ENCODE measurements at regions not wholly inside any gene's neighbourhood (a gene's known extent, or its start where the extent isn't known, plus 50 kb on each side); places are given as distances from the start of the nearest gene placed in this dataset.
"Not testable (repeated sequence)": the region's sequence is repeated elsewhere in the genome, so short reads cannot be mapped to it uniquely, and the experiment has no call there.

DNA sequence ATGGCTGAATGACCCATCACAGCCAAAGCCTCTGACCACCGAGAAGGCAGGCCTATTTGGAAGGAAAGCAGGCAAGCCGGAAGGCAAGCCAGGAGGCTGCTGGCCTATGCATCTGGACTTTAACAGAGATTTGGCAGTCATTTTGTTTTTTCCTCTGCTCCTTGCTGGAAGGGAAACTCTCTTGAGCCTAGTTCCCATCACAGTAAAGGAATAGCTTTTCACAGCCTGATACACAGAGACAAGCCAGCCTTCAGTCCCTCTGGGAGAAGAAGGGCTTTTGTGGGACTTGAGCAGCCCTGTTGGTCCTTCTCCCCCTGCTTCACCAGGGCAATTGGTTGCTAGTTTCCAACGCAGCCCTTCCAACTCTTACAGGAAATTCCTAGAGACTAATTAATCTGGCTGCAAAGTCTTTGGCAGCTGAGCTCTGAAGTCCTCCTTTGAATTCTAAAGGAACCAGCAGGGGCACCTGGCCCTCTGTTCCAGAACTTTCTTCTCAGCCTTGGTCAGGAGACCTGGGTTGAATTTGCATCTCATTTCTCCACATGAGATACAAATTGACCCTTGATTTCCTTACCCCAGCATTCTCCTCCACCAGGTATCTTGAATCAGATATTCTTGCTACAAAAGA, 157.3 kb upstream of the EPB41L4A start:
- DNase-seq = no peak

DNA sequence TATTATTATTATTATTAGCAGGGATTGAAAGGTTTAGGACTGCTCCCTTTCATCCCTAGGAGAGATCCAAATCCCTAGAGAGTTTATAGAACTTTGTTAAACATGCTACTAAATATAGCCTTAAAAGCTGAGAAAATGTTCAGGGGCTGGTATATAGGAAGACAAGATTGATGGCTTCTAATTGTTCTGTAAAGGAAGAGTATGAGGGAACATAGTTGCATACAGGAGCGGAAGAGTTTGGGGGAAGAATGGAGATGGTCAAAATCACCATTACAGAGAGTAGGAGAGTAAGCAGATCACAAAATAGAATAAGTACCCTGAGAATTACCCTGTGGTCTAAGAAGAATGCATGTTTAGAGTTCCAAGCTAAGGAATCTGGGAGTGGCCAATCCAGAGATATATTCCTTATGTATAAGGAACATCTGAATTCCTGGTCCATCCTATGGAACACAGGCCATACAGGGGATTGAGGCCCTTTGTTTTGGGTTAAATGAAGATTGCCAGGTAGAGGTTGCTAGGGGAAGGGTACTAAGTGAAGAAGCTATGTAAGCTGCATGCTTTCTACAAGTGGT, 158.0 kb upstream of the APC start:
- DNase-seq = no peak

DNA sequence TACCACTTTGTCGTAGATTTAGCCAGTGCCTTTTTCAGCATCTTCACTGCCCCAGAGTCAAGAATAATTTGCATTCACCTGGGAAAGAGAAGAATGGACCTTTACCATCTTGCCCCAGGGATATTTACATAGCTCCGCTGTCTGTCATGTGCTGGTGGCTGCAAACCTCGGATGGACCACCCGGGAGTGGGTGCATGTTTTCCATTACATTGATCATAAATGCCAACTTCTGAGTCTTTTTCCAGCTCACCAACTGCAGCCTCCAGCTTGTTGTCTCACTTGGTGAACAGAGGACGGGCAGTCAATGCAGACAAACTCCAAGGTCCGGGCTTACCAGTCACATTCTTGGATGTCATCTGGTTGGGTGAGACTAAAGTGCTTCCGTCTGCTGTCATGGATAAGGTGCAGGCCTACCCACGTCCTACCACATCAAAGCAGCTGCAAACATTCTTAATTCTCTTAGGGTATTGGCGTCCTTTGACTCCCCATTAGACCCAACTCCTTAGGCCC, 155.8 kb upstream of the APC start:
- DNase-seq = no peak

GRCh38 chr5:112583166-112583565, 154.5 kb upstream of the APC start:
- no peak for DNase-seq

DNA sequence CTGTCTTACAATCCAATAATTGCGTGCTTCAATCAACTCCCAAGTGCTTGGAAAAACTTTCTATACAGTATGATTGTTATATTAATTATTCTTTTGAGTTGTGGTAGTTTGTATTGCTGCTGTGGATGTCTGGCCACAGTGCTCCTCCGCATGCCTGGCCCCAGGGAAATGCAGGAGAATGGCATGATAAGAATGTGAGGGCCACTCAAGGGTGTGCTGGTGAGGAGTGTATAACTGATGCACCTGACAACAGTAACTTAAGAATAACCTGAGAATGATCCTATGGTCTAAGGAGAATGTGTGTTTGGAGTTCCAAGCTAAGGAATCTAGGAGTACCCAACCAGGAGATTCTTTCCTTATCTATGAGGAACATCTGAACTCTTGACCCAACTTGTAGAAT, 152.9 kb upstream of the APC start:
- no peak for DNase-seq

GRCh38 chr5:112586596-112587062, 151.1 kb upstream of the APC start:
- no peak for DNase-seq

GRCh38 chr5:112590858-112591257, 146.8 kb upstream of the APC start:
- DNase-seq = not testable (repeated sequence)

DNA sequence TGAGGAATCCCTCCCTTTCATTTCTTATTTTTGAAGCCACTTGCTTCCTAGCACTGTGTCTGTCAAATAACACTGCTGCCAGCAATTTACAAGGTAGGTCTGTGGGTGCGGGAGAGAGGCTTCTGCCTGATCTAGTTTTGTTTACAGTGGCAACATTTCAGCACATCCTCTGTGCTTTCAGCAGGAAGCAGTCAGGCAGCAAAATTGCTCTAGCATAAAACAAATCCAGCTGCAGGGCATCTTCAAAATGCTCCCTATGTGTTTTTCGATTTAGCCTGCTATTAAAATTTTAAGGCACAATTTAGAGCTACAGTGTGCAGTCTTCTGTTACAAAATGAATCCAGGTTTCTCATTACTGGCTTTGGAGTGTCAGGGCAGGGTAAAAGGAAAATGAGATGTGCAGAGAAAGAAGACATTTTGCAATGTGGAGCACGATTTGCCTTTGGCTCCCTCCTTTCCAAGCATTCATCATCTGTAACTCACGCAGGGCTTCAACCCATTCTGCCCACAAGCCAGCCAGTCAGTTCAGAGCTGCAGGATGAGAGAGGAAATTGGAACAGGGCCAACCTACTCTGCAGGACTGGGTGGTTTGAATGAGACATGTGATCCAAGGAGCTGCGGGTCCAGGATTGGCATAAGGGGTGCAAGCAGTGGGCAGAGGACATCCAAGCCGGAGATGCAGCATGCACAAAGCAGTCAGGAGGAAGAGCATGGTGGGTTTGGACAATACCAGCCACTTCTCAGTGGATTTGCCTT, 143.4 kb upstream of the APC start:
- DNase-seq = no peak

- DNase-seq = no peak
Measured at GRCh38 chr5:112594941-112595340, 142.7 kb upstream of the APC start.

DNA sequence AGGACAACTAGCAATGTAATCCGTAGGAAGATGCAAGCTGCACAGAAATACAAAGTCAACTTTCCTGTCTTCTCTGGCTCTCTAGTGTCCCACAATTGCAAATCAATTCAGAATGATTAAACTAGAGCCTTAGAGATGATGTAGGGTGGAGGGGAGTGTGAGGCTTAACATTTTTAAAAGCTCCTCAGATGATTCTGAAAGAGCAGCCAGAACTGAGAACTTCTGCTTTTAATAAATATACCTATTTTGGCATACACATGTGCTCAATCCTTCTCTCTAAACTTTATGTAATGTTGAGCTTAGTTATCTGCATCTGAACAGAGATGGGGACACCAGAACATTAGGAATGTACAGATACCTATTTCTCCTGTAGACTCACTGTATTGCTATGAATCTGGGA, 139.9 kb upstream of the APC start:
- no peak for DNase-seq

DNA sequence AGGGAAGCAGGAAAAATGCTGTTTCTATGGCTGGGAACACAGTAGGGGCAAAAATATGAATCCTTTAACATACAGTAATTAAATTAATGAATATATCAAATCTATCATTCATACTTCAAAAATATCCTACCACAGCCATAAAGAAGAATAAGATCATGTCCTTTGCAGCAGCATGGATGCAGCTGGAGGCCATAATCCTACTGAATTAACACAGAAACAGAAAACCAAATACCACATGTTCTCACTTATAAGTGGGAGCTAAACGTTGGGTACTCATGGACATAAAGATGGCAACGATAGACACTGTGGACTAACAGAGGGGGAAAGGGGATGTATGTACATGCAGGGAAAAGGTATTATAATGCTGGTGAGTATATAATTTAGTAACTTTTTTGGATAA, 137.2 kb upstream of the APC start:
- not testable (repeated sequence) for DNase-seq

GRCh38 chr5:112604732-112605630, 132.7 kb upstream of the APC start:
- DNase-seq = no peak

DNA sequence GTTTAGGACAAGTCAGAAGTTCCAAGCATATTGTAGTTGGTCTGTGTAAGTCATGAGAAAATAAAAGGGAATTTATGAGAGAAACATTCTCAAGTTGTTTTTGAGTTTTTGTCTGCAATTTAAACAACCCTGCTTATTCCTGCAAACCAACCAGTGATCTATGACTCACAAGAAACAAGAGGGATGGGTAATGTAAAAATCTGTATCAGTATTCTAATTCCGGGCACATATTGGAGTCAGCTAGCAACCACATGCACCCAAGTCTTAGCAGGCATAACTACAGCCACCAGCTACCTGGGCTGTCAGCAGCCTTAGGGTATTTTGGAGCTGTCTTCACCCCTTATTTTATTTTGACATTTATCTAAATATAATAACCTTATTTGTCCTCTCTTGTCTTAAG, 128.7 kb upstream of the APC start:
- no peak for DNase-seq

- no peak for DNase-seq
Measured at GRCh38 chr5:112612663-112613062, 125.0 kb upstream of the APC start.

GRCh38 chr5:112614285-112614684, 123.4 kb upstream of the APC start:
- no peak for DNase-seq

DNA sequence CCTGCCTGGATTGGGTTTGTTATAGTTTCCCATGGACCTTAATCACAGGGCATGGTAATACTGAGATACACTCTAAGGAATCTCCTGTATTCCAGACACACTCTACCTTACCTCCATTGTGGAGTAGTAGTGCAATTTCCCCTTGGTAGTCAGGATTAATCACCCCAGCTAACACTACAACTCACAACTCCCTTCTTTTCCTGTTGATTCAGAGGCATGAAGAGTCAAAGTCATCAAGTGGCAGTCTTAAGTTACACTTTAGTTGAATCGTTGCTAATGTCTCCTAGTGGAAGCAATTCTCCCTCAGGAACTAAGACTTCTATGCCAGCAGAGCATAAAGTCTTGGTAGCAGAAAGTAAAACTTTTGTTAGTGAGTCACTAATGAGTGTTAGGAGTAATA, 122.7 kb upstream of the APC start:
- DNase-seq = no peak

- DNase-seq = no peak
Measured at GRCh38 chr5:112616812-112617547, 120.7 kb upstream of the APC start.

DNA sequence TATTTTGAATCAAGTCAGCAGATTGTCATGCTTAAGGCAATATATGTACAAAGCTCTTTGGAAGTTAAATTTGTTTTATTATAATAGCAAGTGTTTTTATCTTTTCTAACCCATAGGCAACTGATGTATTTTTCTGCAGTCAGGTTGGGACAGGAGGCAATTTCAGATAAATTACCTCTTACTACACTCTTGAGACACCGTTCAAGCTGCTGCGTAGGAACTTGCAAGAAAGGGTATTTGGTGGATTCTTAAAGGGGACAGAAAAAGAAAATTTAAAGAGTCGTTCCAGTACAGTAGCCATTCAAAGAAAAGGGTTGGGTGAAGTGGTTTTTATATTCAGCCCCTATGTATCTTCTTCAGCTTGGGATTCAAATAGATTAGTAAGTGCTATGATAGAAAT, 112.4 kb upstream of the APC start:
- no peak for DNase-seq

GRCh38 chr5:112625689-112626438, 111.8 kb upstream of the APC start:
- no peak for DNase-seq

DNA sequence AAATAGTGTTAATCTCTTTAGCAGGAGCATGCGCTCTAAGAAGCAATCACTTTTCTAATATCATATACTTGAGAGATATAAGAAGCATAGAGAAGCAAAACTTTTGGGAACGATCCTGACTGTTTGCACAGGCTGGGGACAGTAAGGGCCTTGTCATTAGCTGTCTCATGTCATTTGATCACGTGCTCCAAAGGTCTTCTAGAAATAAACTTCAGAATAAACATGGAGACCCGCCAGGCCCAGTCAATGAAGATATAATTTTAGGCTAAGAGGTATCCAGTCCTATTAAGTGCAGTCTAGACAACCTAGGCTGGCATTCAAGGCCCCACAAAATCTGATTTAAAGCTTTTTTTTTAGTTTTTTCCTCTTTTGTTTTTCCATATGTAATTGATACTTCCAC, 111.0 kb upstream of the APC start:
- DNase-seq = no peak

DNA sequence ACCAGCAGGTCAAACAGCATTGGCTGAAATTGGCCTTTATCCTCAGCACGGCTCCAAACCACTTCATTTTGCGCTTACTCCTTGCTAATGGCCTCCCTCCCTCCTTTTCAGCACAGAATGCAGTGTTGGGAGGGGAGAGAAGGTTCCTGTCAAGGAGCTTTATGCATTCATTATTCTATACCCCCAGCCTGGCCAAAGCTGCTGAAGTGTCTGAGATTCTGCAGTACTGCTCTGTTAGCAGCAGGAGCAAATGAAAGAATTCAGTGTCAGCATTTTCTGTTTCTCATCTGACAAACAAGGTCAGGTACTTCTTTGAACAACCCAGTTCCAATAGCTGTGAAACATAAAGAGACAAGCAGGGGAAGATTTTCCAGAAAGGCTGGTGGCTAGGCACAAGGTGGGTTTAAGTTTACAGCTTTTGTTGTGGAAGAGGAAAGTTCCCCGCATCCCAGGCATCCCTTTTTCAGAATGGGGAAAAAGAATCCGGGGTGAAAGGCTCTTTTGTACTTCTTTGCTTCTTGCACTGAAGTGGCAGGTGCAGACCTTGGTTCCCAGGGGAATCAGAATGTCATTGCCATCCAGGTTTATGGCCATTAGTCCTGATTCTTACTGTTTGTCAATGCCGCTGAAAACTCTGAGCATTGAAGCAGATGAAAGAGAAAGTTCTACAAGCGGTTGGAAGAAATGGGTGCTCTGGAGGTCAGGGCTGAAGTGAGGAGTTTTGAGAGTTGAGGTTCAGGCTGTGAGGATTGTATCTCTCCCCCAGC, 109.3 kb upstream of the APC start:
- DNase-seq = no peak

All from stimulated activated CD4-positive, alpha-beta T cell treated with anti-CD3 and anti-CD28 coated beads, Interleukin-2, amount 100 ng/mL, for 24 hours (primary cell).